HCT116 (cell line): ENCODE measurements at regions not wholly inside any gene's neighbourhood (a gene's known extent, or its start where the extent isn't known, plus 50 kb on each side); places are given as distances from the start of the nearest gene placed in this dataset.

ENCODE experiments used
- CBX3 ChIP-seq: IDR thresholded peaks from 2 replicates; pipeline ENCODE4 v1.6.1; 2012; ENCODE audit warnings: low read depth
- CEBPB ChIP-seq: IDR thresholded peaks from 2 replicates; pipeline ENCODE4 v1.6.1; 2012; ENCODE audit warnings: low read depth
- EZH2 ChIP-seq: fragments of 200-600 bp; sonication (generic); IDR thresholded peaks from 2 replicates; pipeline ENCODE4 v1.6.1; 2017; ENCODE audit warnings: antibody characterized with exemption, mixed run types
- FOSL1 ChIP-seq: IDR thresholded peaks from 2 replicates; pipeline ENCODE4 v1.6.1; 2012; ENCODE audit warnings: low read depth
- POLR2A ChIP-seq: IDR thresholded peaks from 2 replicates; pipeline ENCODE4 v1.7.0; 2011; ENCODE audit warnings: borderline replicate concordance; ENCODE audit not compliant: insufficient read depth, insufficient read length; ENCODE audit errors: extremely low read depth
- POLR2AphosphoS5 ChIP-seq: IDR thresholded peaks from 2 replicates; pipeline ENCODE4 v1.6.1; 2011; ENCODE audit warnings: mild to moderate bottlenecking, low read depth, low read length, moderate library complexity
- REST ChIP-seq: IDR thresholded peaks from 2 replicates; pipeline ENCODE4 v1.6.1; 2012; ENCODE audit warnings: low read depth
- SRF ChIP-seq: IDR thresholded peaks from 2 replicates; pipeline ENCODE4 v1.6.1; 2012; ENCODE audit warnings: low read depth
- YY1 ChIP-seq: IDR thresholded peaks from 2 replicates; pipeline ENCODE4 v1.6.1; 2011; ENCODE audit warnings: low read length, low read depth, moderate library complexity, mild to moderate bottlenecking; ENCODE audit not compliant: insufficient replicate concordance; ENCODE audit errors: extremely low read depth
- ZBTB33 ChIP-seq: IDR thresholded peaks from 2 replicates; pipeline ENCODE4 v1.6.1; 2011; ENCODE audit warnings: mild to moderate bottlenecking, low read length, moderate library complexity; ENCODE audit not compliant: insufficient replicate concordance; ENCODE audit errors: extremely low read depth
- ZNF274 ChIP-seq: fragments of 200-500 bp; sonication (Bioruptor generic); IDR thresholded peaks from 2 replicates; pipeline ENCODE4 v1.6.1; 2014; ENCODE audit warnings: mild to moderate bottlenecking, low read depth, low read length, inconsistent platforms
- TF ChIP-seq, protein P1 (sequence below), 3 experiments: fragments of 200-600 bp in 1 of 3; sonication (generic) in 1 of 3; IDR thresholded peaks in 2 of 3; conservative IDR thresholded peaks in 1 of 3; 2 replicates each; pipeline ENCODE4 v1.5.1; 2012 to 2017; ENCODE audit warnings: low read depth in 2 of 3, low read length in 2 of 3, antibody characterized with exemption in 1 of 3, borderline replicate concordance in 1 of 3, control low read depth in 1 of 3, mild to moderate bottlenecking in 1 of 3, mixed read lengths in 1 of 3, mixed run types in 1 of 3, moderate library complexity in 1 of 3; ENCODE audit not compliant: insufficient read depth in 1 of 3
- TF ChIP-seq, protein P2 (sequence below): IDR thresholded peaks from 2 replicates; pipeline ENCODE4 v1.6.1; 2012

DNA sequence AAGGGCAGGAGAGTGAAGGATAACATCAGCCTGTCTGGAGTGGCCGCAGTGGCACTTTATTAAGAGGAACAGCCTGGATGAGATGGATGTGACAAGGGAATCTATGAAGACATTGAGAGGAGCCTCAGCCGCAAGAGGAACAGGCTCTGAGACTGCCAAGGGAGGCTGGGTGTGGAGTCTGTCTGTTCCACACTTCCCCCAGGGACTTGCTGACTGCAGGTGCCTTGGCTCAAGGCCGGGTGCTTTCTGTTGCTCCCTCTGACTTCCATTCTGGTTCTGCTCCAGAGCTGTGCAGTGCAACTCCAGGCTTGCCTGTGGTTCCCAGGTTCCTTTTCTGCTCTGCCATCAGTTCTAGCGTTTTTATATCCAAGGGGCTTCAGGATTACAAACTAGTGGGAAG, 54.6 kb downstream of the FRMPD3 start:
- TF ChIP-seq, protein P1, sequence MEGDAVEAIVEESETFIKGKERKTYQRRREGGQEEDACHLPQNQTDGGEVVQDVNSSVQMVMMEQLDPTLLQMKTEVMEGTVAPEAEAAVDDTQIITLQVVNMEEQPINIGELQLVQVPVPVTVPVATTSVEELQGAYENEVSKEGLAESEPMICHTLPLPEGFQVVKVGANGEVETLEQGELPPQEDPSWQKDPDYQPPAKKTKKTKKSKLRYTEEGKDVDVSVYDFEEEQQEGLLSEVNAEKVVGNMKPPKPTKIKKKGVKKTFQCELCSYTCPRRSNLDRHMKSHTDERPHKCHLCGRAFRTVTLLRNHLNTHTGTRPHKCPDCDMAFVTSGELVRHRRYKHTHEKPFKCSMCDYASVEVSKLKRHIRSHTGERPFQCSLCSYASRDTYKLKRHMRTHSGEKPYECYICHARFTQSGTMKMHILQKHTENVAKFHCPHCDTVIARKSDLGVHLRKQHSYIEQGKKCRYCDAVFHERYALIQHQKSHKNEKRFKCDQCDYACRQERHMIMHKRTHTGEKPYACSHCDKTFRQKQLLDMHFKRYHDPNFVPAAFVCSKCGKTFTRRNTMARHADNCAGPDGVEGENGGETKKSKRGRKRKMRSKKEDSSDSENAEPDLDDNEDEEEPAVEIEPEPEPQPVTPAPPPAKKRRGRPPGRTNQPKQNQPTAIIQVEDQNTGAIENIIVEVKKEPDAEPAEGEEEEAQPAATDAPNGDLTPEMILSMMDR (IDR thresholded peaks at IDR 0.05 in 2 of 3, conservative IDR thresholded peaks at IDR 0.05 in 1 of 3; ENCODE audit: borderline replicate concordance in 1 of 3, insufficient read depth in 1 of 3, low read depth in 2 of 3, low read length in 2 of 3): no peak
- no peak for TF ChIP-seq POLR2AphosphoS5
- no peak for TF ChIP-seq REST
- no peak for TF ChIP-seq CEBPB
- no peak for TF ChIP-seq YY1
- TF ChIP-seq EZH2: no peak
- TF ChIP-seq, protein P2, sequence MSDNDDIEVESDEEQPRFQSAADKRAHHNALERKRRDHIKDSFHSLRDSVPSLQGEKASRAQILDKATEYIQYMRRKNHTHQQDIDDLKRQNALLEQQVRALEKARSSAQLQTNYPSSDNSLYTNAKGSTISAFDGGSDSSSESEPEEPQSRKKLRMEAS: no peak
- TF ChIP-seq ZBTB33: no peak
- no peak for TF ChIP-seq POLR2A
- no peak for TF ChIP-seq SRF
- no peak for TF ChIP-seq ZNF274
- no peak for TF ChIP-seq FOSL1
- TF ChIP-seq CBX3: no peak
